Left lung (tissue), 4 donors: ENCODE measurements at regions not wholly inside any gene's neighbourhood (a gene's known extent, or its start where the extent isn't known, plus 50 kb on each side); places are given as distances from the start of the nearest gene placed in this dataset.

ENCODE experiments used
- ATAC-seq: fragments of 200-7000 bp; cut with Tn5 transposase; one replicate; pipeline ENCODE4 v1.9.1; 2020; ENCODE audit warnings: moderate library complexity
- DNase-seq, 4 donors: peaks; one replicate each; pipeline ENCODE4 v3.0.0-alpha.2; 2013 to 2020
- H3K27ac ChIP-seq, 2 donors: fragments of 200-600 bp; sonication (generic) in 1 of 2; one replicate each; pipeline versions ENCODE4 v1.5.0 to v1.8.0; 2020 to 2021
- H3K27me3 ChIP-seq, 2 donors: fragments of 200-600 bp; sonication (generic) in 1 of 2; one replicate each; pipeline versions ENCODE4 v1.5.0 to v1.8.0; 2020 to 2021
- H3K36me3 ChIP-seq, 2 donors: fragments of 200-600 bp; sonication (generic) in 1 of 2; one replicate each; pipeline versions ENCODE4 v1.5.0 to v1.8.0; 2020 to 2021
- H3K4me1 ChIP-seq, 2 donors: fragments of 200-600 bp; one replicate each; pipeline ENCODE4 v1.8.0; 2021
- H3K4me3 ChIP-seq, 2 donors: fragments of 200-600 bp; sonication (generic) in 1 of 2; one replicate each; pipeline versions ENCODE4 v1.5.0 to v1.8.0; 2020 to 2021; ENCODE audit warnings: mild to moderate bottlenecking in 1 of 2
- H3K9me3 ChIP-seq, 2 donors: fragments of 200-600 bp; sonication (generic) in 1 of 2; one replicate each; pipeline versions ENCODE4 v1.5.0 to v1.8.0; 2020 to 2021
- CTCF ChIP-seq, 2 donors: fragments of 200-600 bp; sonication (generic) in 1 of 2; IDR thresholded peaks; one replicate each; pipeline versions ENCODE4 v1.5.0 to v1.8.0; 2021; ENCODE audit warnings: antibody characterized with exemption in 2 of 2
- intact Hi-C, 2 donors: fragments of 100-400 bp; cut with DNase I; formaldehyde crosslinking; loops; one replicate each; pipeline versions ENCODE4 v1.11.2 to v1.14.2; 2022
- donor health status: DM: no; HTN: yes; CAD: no.
- donor health status: DM: no; HTN: no; CAD: no.

GRCh38 chr10:90504172-90504571, 353.7 kb downstream of the HTR7 start:
- ATAC-seq (no peak), DNase-seq (no peak)
- Histone ChIP-seq H3K27ac (no peak overlapping the region), H3K4me3 (no peak overlapping the region), H3K9me3 (peaks cover 0 to 12% of the 10 kb centered on the region in 2 donors), H3K27me3 (no peaks in the 10 kb centered on the region), H3K36me3 (no peaks in the 10 kb centered on the region), H3K4me1 (no peaks in the 10 kb centered on the region)
- TF ChIP-seq CTCF (IDR thresholded peaks at IDR 0.05): no peak
- intact Hi-C loops: no loop called here

GRCh38 chr10:90526721-90527120, 331.1 kb downstream of the HTR7 start:
- intact Hi-C loops: no loop called here
- H3K9me3 ChIP-seq: no peaks in the 10 kb centered on the region
- no peak for DNase-seq
- no peaks in the 10 kb centered on the region for H3K36me3 ChIP-seq
- ATAC-seq: no peak
- H3K27ac ChIP-seq: no peak overlapping the region
- H3K4me3 ChIP-seq: no peak overlapping the region
- no peaks in the 10 kb centered on the region for H3K27me3 ChIP-seq
- TF ChIP-seq CTCF (IDR thresholded peaks at IDR 0.05): no peak
- H3K4me1 ChIP-seq: no peaks in the 10 kb centered on the region

GRCh38 chr10:90530521-90530920, 327.3 kb downstream of the HTR7 start:
- Histone ChIP-seq H3K4me1 (no peaks in the 10 kb centered on the region), H3K4me3 (no peak overlapping the region), H3K27me3 (no peaks in the 10 kb centered on the region), H3K9me3 (no peaks in the 10 kb centered on the region), H3K27ac (no peak overlapping the region), H3K36me3 (no peaks in the 10 kb centered on the region)
- no peak for TF ChIP-seq CTCF (IDR thresholded peaks at IDR 0.05)
- DNase-seq (no peak), ATAC-seq (no peak)
- intact Hi-C loops: no loop called here

- ATAC-seq (no peak), DNase-seq (no peak)
- H3K27me3 ChIP-seq: no peaks in the 10 kb centered on the region
- no peaks in the 10 kb centered on the region for H3K4me1 ChIP-seq
- intact Hi-C loops: no loop called here
- H3K9me3 ChIP-seq: peaks cover 0 to 13% of the 10 kb centered on the region in 2 donors
- H3K27ac ChIP-seq: no peak overlapping the region
- no peak for TF ChIP-seq CTCF (IDR thresholded peaks at IDR 0.05)
- no peak overlapping the region for H3K4me3 ChIP-seq
- H3K36me3 ChIP-seq: no peaks in the 10 kb centered on the region
Measured at GRCh38 chr10:90557385-90557784, 300.5 kb downstream of the HTR7 start.

- Histone ChIP-seq H3K9me3 (peaks cover 0 to 13% of the 10 kb centered on the region in 2 donors), H3K4me3 (no peak overlapping the region), H3K36me3 (no peaks in the 10 kb centered on the region), H3K4me1 (no peaks in the 10 kb centered on the region), H3K27ac (no peak overlapping the region), H3K27me3 (no peaks in the 10 kb centered on the region)
- no peak for TF ChIP-seq CTCF (IDR thresholded peaks at IDR 0.05)
- intact Hi-C loops: no loop called here
- ATAC-seq (no peak), DNase-seq (no peak)
Measured at GRCh38 chr10:90560331-90560730, 297.5 kb downstream of the HTR7 start.
